ENCODE measurements at regions not wholly inside any gene's neighbourhood (a gene's known extent, or its start where the extent isn't known, plus 50 kb on each side); places are given as distances from the start of the nearest gene placed in this dataset.

- H3K4me1 Mint-ChIP-seq (ENCODE audit: low read depth): no peaks in the 10 kb centered on the region
- no peak for TF ChIP-seq CTCF (IDR thresholded peaks at IDR 0.05)
- no peaks in the 10 kb centered on the region for H3K36me3 Mint-ChIP-seq (ENCODE audit: low read depth)
- no peak overlapping the region for H3K4me3 Mint-ChIP-seq
- DNase-seq (no peak), ATAC-seq (no peak)
- H3K27ac Mint-ChIP-seq: no peak overlapping the region
- CTCF ChIA-PET: no interaction called here
- H3K27me3 Mint-ChIP-seq: peaks cover 18% of the 10 kb centered on the region
- no peaks in the 10 kb centered on the region for H3K9me3 Mint-ChIP-seq
- intact Hi-C loops (cut with micrococcal nuclease): no loop called here
- POLR2A ChIA-PET: no interaction called here
Observed at GRCh38 chr7:26013551-26014083, 138.4 kb upstream of the NFE2L3 start.

GRCh38 chr7:26022982-26023381, 129.0 kb upstream of the NFE2L3 start:
- ChIA-PET POLR2A (no interaction called here), CTCF (no interaction called here)
- Mint-ChIP-seq H3K27me3 (peaks cover 10% of the 10 kb centered on the region), H3K4me3 (no peak overlapping the region), H3K4me1 (ENCODE audit: low read depth) (no peaks in the 10 kb centered on the region), H3K9me3 (no peaks in the 10 kb centered on the region), H3K36me3 (ENCODE audit: low read depth) (no peaks in the 10 kb centered on the region), H3K27ac (no peak overlapping the region)
- DNase-seq (no peak), ATAC-seq (no peak)
- intact Hi-C loops (cut with micrococcal nuclease): no loop called here
- TF ChIP-seq CTCF (IDR thresholded peaks at IDR 0.05): no peak

GRCh38 chr7:26029911-26030310, 122.1 kb upstream of the NFE2L3 start:
- Mint-ChIP-seq H3K9me3 (no peaks in the 10 kb centered on the region), H3K4me1 (ENCODE audit: low read depth) (peaks cover 2% of the 10 kb centered on the region), H3K27me3 (peaks cover 2% of the 10 kb centered on the region), H3K27ac (no peak overlapping the region), H3K4me3 (no peak overlapping the region), H3K36me3 (ENCODE audit: low read depth) (no peaks in the 10 kb centered on the region)
- ChIA-PET CTCF (no interaction called here), POLR2A (no interaction called here)
- no peak for ATAC-seq
- TF ChIP-seq CTCF (IDR thresholded peaks at IDR 0.05): no peak
- intact Hi-C loops (cut with micrococcal nuclease): no loop called here
- no peak for DNase-seq

- no peak overlapping the region for H3K27ac Mint-ChIP-seq
- peak; percentile 39 for ATAC-seq
- peaks cover 15% of the 10 kb centered on the region for H3K27me3 Mint-ChIP-seq
- H3K9me3 Mint-ChIP-seq: peaks cover 3% of the 10 kb centered on the region
- no peak overlapping the region for H3K4me3 Mint-ChIP-seq
- ChIA-PET POLR2A (interaction anchor here (0.6 kb wide), 1 partner anchor 34 kb away, joined by 3 read pairs; no protein-coding TSS in a partner anchor), CTCF (no interaction called here)
- no peak for TF ChIP-seq CTCF (IDR thresholded peaks at IDR 0.05)
- peaks cover 10% of the 10 kb centered on the region for H3K4me1 Mint-ChIP-seq (ENCODE audit: low read depth)
- intact Hi-C loops (cut with micrococcal nuclease): no loop called here
- no peak for DNase-seq
- no peaks in the 10 kb centered on the region for H3K36me3 Mint-ChIP-seq (ENCODE audit: low read depth)
Observed at GRCh38 chr7:26034391-26034790, 117.6 kb upstream of the NFE2L3 start.

GRCh38 chr7:26035552-26035951, 116.4 kb upstream of the NFE2L3 start:
- intact Hi-C loops (cut with micrococcal nuclease): no loop called here
- CTCF ChIA-PET: no interaction called here
- no peaks in the 10 kb centered on the region for H3K36me3 Mint-ChIP-seq (ENCODE audit: low read depth)

More at GRCh38 chr7:26035552-26035951, 116.4 kb upstream of the NFE2L3 start:
- Mint-ChIP-seq H3K9me3 (peaks cover 3% of the 10 kb centered on the region), H3K4me1 (ENCODE audit: low read depth) (peaks cover 10% of the 10 kb centered on the region), H3K27ac (no peak overlapping the region), H3K4me3 (no peak overlapping the region), H3K27me3 (peaks cover 20% of the 10 kb centered on the region)
- DNase-seq (no peak), ATAC-seq (no peak)
- no peak for TF ChIP-seq CTCF (IDR thresholded peaks at IDR 0.05)
- POLR2A ChIA-PET: interaction anchor here (0.6 kb wide), 1 partner anchor 17 kb away, joined by 4 read pairs; no protein-coding TSS in a partner anchor

All from activated CD8-positive, alpha-beta T cell treated with anti-CD3 and anti-CD28 coated beads for 36 hours (primary cell).